Adipose tissue (tissue), 3 donors: ENCODE measurements at regions not wholly inside any gene's neighbourhood (a gene's known extent, or its start where the extent isn't known, plus 50 kb on each side); places are given as distances from the start of the nearest gene placed in this dataset.
"Not testable (repeated sequence)": the region's sequence is repeated elsewhere in the genome, so short reads cannot be mapped to it uniquely, and the experiment has no call there.

Experiments
- H3K27ac ChIP-seq: one replicate; pipeline ENCODE4 v1.5.1; 2013; ENCODE audit warnings: low read depth, low read length
- WGBS, 3 donors: extraction: QIAGEN DNeasy Blood & Tissue Kit; methylation state at CpG; one replicate each; pipeline ENCODE4 v1.1.7; 2013; 5-methylcytosine and 5-hydroxymethylcytosine counted together
- donor health status: healthy with polysubstance abuse.
- donor health status: Bipolar disorder and iron deficiency.
- donor health status: healthy.

- H3K27ac ChIP-seq, result no peak overlapping the region
- 66 to 79% (median 78%) methylated on average over 5 of the region's 5 CpGs for WGBS, 3 donors
Observed at GRCh38 chr1:96096613-96097321, 624.8 kb upstream of the PTBP2 start.

- WGBS, 3 donors, result 48 to 51% (median 48%) methylated on average over 1 of the region's 1 CpG
Observed at GRCh38 chr1:96104506-96104905, 617.1 kb upstream of the PTBP2 start.

GRCh38 chr1:96104906-96105305, 616.7 kb upstream of the PTBP2 start:
- WGBS, 3 donors, result 39 to 52% (median 52%) methylated on average over 3 of the region's 3 CpGs
- no peak overlapping the region for H3K27ac ChIP-seq

More at GRCh38 chr1:96104506-96104905, 617.1 kb upstream of the PTBP2 start:
- no peak overlapping the region for H3K27ac ChIP-seq

- H3K27ac ChIP-seq, result no peak overlapping the region
- 58 to 66% (median 65%) methylated on average over 6 of the region's 6 CpGs for WGBS, 3 donors
Observed at GRCh38 chr1:96116731-96117130, 604.9 kb upstream of the PTBP2 start.

GRCh38 chr1:96130432-96130831, 591.2 kb upstream of the PTBP2 start:
- WGBS, 3 donors, result 54 to 69% (median 68%) methylated on average over 2 of the region's 2 CpGs
- H3K27ac ChIP-seq, result no peak overlapping the region

- H3K27ac ChIP-seq, result no peak overlapping the region
- WGBS, 3 donors, result 73 to 82% (median 77%) methylated on average over 3 of the region's 3 CpGs
Observed at GRCh38 chr1:96144636-96145035, 576.9 kb upstream of the PTBP2 start.

GRCh38 chr1:96145492-96145891, 576.1 kb upstream of the PTBP2 start:
- H3K27ac ChIP-seq, result no peak overlapping the region

- WGBS, 3 donors, result 68 to 85% (median 81%) methylated on average over 3 of the region's 3 CpGs
- H3K27ac ChIP-seq, result not testable (repeated sequence)
Observed at GRCh38 chr1:96152957-96153356, 568.6 kb upstream of the PTBP2 start.

GRCh38 chr1:96157101-96157500, 564.5 kb upstream of the PTBP2 start:
- WGBS, 3 donors, result 83 to 87% (median 85%) methylated on average over 4 of the region's 4 CpGs
- no peak overlapping the region for H3K27ac ChIP-seq

GRCh38 chr1:96159379-96159778, 562.2 kb upstream of the PTBP2 start:
- H3K27ac ChIP-seq, result no peak overlapping the region
- 77 to 91% (median 90%) methylated on average over 2 of the region's 2 CpGs for WGBS, 3 donors

- 59 to 78% (median 64%) methylated on average over 4 of the region's 4 CpGs for WGBS, 3 donors
- no peak overlapping the region for H3K27ac ChIP-seq
Observed at GRCh38 chr1:96164053-96164452, 557.5 kb upstream of the PTBP2 start.

GRCh38 chr1:96178053-96178452, 543.5 kb upstream of the PTBP2 start:
- whole genome bisulfite sequencing, 3 donors, result 76 to 90% (median 89%) methylated on average over 8 of the region's 8 CpGs
- H3K27ac ChIP-seq, result no peak overlapping the region

GRCh38 chr1:96183485-96183884, 538.1 kb upstream of the PTBP2 start:
- H3K27ac ChIP-seq, result no peak overlapping the region
- 22 to 51% (median 48%) methylated on average over 1 to 2 of the region's 2 CpGs for WGBS, 3 donors

GRCh38 chr1:96183928-96184327, 537.7 kb upstream of the PTBP2 start:
- WGBS, 3 donors, result 63 to 75% (median 63%) methylated on average over 6 of the region's 6 CpGs

GRCh38 chr1:96185181-96185580, 536.4 kb upstream of the PTBP2 start:
- WGBS, 3 donors, result 47 to 70% (median 61%) methylated on average over 2 of the region's 2 CpGs
- H3K27ac ChIP-seq, result no peak overlapping the region

More at GRCh38 chr1:96183928-96184327, 537.7 kb upstream of the PTBP2 start:
- no peak overlapping the region for H3K27ac ChIP-seq

- WGBS, 3 donors, result 56 to 84% (median 70%) methylated on average over 1 of the region's 1 CpG
- H3K27ac ChIP-seq, result no peak overlapping the region
Observed at GRCh38 chr1:96187020-96187419, 534.6 kb upstream of the PTBP2 start.

GRCh38 chr1:96191165-96191564, 530.4 kb upstream of the PTBP2 start:
- WGBS, 3 donors, result 27 to 59% (median 49%) methylated on average over 2 of the region's 2 CpGs
- no peak overlapping the region for H3K27ac ChIP-seq

GRCh38 chr1:96206451-96206850, 515.1 kb upstream of the PTBP2 start:
- no peak overlapping the region for H3K27ac ChIP-seq
- 48 to 91% (median 77%) methylated on average over 2 of the region's 2 CpGs for WGBS, 3 donors

- no peak overlapping the region for H3K27ac ChIP-seq
- WGBS, 3 donors, result 45 to 82% (median 81%) methylated on average over 2 of the region's 2 CpGs
Observed at GRCh38 chr1:96207936-96208335, 513.6 kb upstream of the PTBP2 start.

GRCh38 chr1:96208428-96208827, 513.2 kb upstream of the PTBP2 start:
- 87 to 91% (median 90%) methylated on average over 4 of the region's 4 CpGs for WGBS, 3 donors
- H3K27ac ChIP-seq, result no peak overlapping the region
